K562 (cell line): ENCODE measurements at regions not wholly inside any gene's neighbourhood (a gene's known extent, or its start where the extent isn't known, plus 50 kb on each side); places are given as distances from the start of the nearest gene placed in this dataset.

ENCODE experiments used
- ATAC-seq: fragments of 200-7000 bp; cut with Tn5 transposase; 3 replicates; pipeline ENCODE4 v1.9.1; 2020; ENCODE audit warnings: moderate library complexity
- BruUV-seq: library from RNA; stranded (reverse); fragments of 400-500 nt; replicated peaks from 2 replicates; lab custom pipeline; 2021; lab: Mats Ljungman, UMichigan
- CTCF ChIA-PET: fragments of 300-600 bp; formaldehyde crosslinking; extraction: SDS; loops from one replicate; lab custom pipeline; 2021; ENCODE audit warnings: low intra/inter-chr PET ratio; lab: Yijun Ruan, JAX
- POLR2A ChIA-PET: fragments of 300-600, 350-650 bp; sonication (Branson Sonifier 250); formaldehyde crosslinking; extraction: SDS; loops from one replicate; lab custom pipeline; 2021; ENCODE audit warnings: antibody characterized with exemption, inconsistent platforms; lab: Yijun Ruan, JAX
- DNase-seq, 4 experiments: peaks; one replicate each; pipeline versions ENCODE4 v3.0.0 to v3.0.0-alpha.2; 2011 to 2018; ENCODE audit warnings: low spot score in 3 of 4, mixed read lengths in 3 of 4; ENCODE audit errors: extremely low read depth in 1 of 4
- FAIRE-seq: peaks from 2 replicates; lab custom pipeline; 2011; peaks lifted over from hg19 to GRCh38; lab: Jason Lieb, UNC
- H2AFZ ChIP-seq: 2 replicates; pipeline ENCODE4 v1.6.0; 2011; ENCODE audit warnings: low read depth, low read length, control low read depth, inconsistent platforms
- H3K27ac ChIP-seq: fragments of 200-600 bp; 3 replicates; pipeline ENCODE4 v1.8.0; 2011; ENCODE audit warnings: low read depth, mild to moderate bottlenecking, control low read depth, inconsistent platforms, low read length, moderate library complexity, mixed read lengths; ENCODE audit errors: extremely low read depth
- H3K27me3 ChIP-seq, 2 experiments: fragments of 300-600 bp in 1 of 2; 2 replicates in 1 of 2; 3 replicates in 1 of 2; pipeline versions ENCODE4 v1.6.0 to v1.8.0; 2011; ENCODE audit warnings: inconsistent platforms in 2 of 2, low read length in 2 of 2, mild to moderate bottlenecking in 1 of 2, mixed read lengths in 1 of 2, moderate library complexity in 1 of 2; ENCODE audit not compliant: control insufficient read depth in 2 of 2, insufficient read depth in 2 of 2
- H3K36me3 ChIP-seq: fragments of 300-600 bp; 3 replicates; pipeline ENCODE4 v1.8.0; 2011; ENCODE audit warnings: mild to moderate bottlenecking, low read length, inconsistent platforms; ENCODE audit not compliant: control insufficient read depth, insufficient read depth
- H3K4me1 ChIP-seq, 2 experiments: fragments of 200-600 bp in 1 of 2; replicated peaks in 1 of 2; 2 replicates in 1 of 2; 3 replicates in 1 of 2; pipeline versions ENCODE4 v1.5.1 to v1.8.0; 2011; ENCODE audit warnings: inconsistent platforms in 2 of 2, low read length in 2 of 2, mild to moderate bottlenecking in 1 of 2, mixed read lengths in 1 of 2, moderate library complexity in 1 of 2; ENCODE audit not compliant: control insufficient read depth in 2 of 2, insufficient read depth in 2 of 2
- H3K4me2 ChIP-seq: 2 replicates; pipeline ENCODE4 v1.6.1; 2011; ENCODE audit warnings: low read length, control low read depth, inconsistent platforms, mixed read lengths; ENCODE audit not compliant: insufficient read depth
- H3K4me3 ChIP-seq: fragments of 200-600 bp; sonication (generic), shearing (Covaris generic); 2 replicates; pipeline ENCODE4 v1.5.1; 2016; ENCODE audit warnings: control low read depth, inconsistent platforms
- H3K79me2 ChIP-seq: fragments of 200-600 bp; 3 replicates; pipeline ENCODE4 v1.8.0; 2011; ENCODE audit warnings: low read length, inconsistent platforms; ENCODE audit not compliant: control insufficient read depth, insufficient read depth
- H3K9ac ChIP-seq, 2 experiments: 2 replicates each; pipeline versions ENCODE4 v1.6.0 to v1.6.1; 2011; ENCODE audit warnings: low read depth in 2 of 2, low read length in 2 of 2, control low read depth in 1 of 2, inconsistent platforms in 1 of 2, mild to moderate bottlenecking in 1 of 2, mixed read lengths in 1 of 2; ENCODE audit not compliant: insufficient read depth in 1 of 2
- H3K9me1 ChIP-seq: one replicate; pipeline ENCODE4 v1.6.0; 2011; ENCODE audit warnings: inconsistent platforms, mild to moderate bottlenecking, low read length, moderate library complexity; ENCODE audit not compliant: control insufficient read depth, insufficient read depth
- H3K9me3 ChIP-seq: replicated peaks from 2 replicates; pipeline ENCODE4 v1.5.1; 2011; ENCODE audit warnings: low read depth, low read length, inconsistent platforms; ENCODE audit not compliant: control insufficient read depth, insufficient read depth
- H4K20me1 ChIP-seq: replicated peaks from 2 replicates; pipeline ENCODE4 v1.6.1; 2011; ENCODE audit warnings: low read length, inconsistent platforms, mixed read lengths; ENCODE audit not compliant: control insufficient read depth, insufficient read depth
- ELF4 ChIP-seq: fragments of 450-650 bp; formaldehyde crosslinking; IDR thresholded peaks from 2 replicates; pipeline ENCODE4 v1.4.0; 2022; ENCODE audit warnings: missing genetic modification characterization
- MAZ ChIP-seq, 2 experiments: fragments of 450-650 bp in 1 of 2; sonication (generic) in 1 of 2; formaldehyde crosslinking; IDR thresholded peaks in 1 of 2; conservative IDR thresholded peaks in 1 of 2; 2 replicates each; pipeline versions ENCODE4 v1.4.0 to v1.5.0; 2020; ENCODE audit warnings: mild to moderate bottlenecking in 1 of 2, missing genetic modification reagents in 1 of 2
- PCBP2 ChIP-seq: fragments of 200-400 bp; formaldehyde crosslinking; IDR thresholded peaks from 2 replicates; pipeline ENCODE4 v1.6.1; 2018; ENCODE audit warnings: low read length, low read depth, mild to moderate bottlenecking, moderate library complexity; ENCODE audit not compliant: poor library complexity, severe bottlenecking
- PHB2 ChIP-seq: fragments of 450-650 bp; IDR thresholded peaks from 2 replicates; pipeline ENCODE4 v1.6.1; 2017; ENCODE audit warnings: low read depth
- PHF20 ChIP-seq: fragments of 450-650 bp; IDR thresholded peaks from 2 replicates; pipeline ENCODE4 v1.6.1; 2018; ENCODE audit not compliant: partially characterized antibody
- SAFB ChIP-seq: fragments of 200-400 bp; formaldehyde crosslinking; IDR thresholded peaks from 2 replicates; pipeline ENCODE4 v1.6.1; 2017; ENCODE audit warnings: low read depth, low read length, borderline replicate concordance
- ZNF384 ChIP-seq: IDR thresholded peaks from 2 replicates; pipeline ENCODE4 v1.6.1; 2012; ENCODE audit warnings: low read depth, low read length, improper control_type of control experiment
- WGBS: fragments of 100-300 bp; shearing (Covaris generic); methylation state at CpG from one replicate; pipeline ENCODE4 v1.1.6; 2016; ENCODE audit warnings: low coverage, mixed read lengths; ENCODE audit not compliant: insufficient coverage; ENCODE audit errors: missing lambda C conversion rate; 5-methylcytosine and 5-hydroxymethylcytosine counted together
- in situ Hi-C: fragments of 300-500 bp; cut with MboI; formaldehyde crosslinking; loops from 4 replicates; pipeline ENCODE4 v1.15.0; 2018; ENCODE audit warnings: inconsistent platforms, mixed read lengths
- intact Hi-C: fragments of 100-400 bp; cut with micrococcal nuclease; formaldehyde crosslinking; loops from 2 replicates; pipeline ENCODE4 v1.14.2; 2022
- TF ChIP-seq, protein P1 (sequence below): fragments of 450-650 bp; formaldehyde crosslinking; conservative IDR thresholded peaks from 2 replicates; pipeline ENCODE4 v1.4.0; 2022; ENCODE audit warnings: mild to moderate bottlenecking, missing genetic modification characterization
- TF ChIP-seq, protein P2 (sequence below): sonication (generic); formaldehyde crosslinking; IDR thresholded peaks from 2 replicates; pipeline ENCODE4 v1.8.0; 2023; ENCODE audit warnings: mild to moderate bottlenecking, missing genetic modification reagents
- TF ChIP-seq, protein P3 (sequence below): sonication (generic); formaldehyde crosslinking; IDR thresholded peaks from 2 replicates; pipeline ENCODE4 v1.8.0; 2022; ENCODE audit warnings: mild to moderate bottlenecking, missing genetic modification reagents
- TF ChIP-seq, protein P4 (sequence below): sonication (generic); formaldehyde crosslinking; IDR thresholded peaks from 2 replicates; pipeline ENCODE4 v1.8.1; 2023; ENCODE audit warnings: mild to moderate bottlenecking, missing genetic modification reagents, moderate library complexity

DNA sequence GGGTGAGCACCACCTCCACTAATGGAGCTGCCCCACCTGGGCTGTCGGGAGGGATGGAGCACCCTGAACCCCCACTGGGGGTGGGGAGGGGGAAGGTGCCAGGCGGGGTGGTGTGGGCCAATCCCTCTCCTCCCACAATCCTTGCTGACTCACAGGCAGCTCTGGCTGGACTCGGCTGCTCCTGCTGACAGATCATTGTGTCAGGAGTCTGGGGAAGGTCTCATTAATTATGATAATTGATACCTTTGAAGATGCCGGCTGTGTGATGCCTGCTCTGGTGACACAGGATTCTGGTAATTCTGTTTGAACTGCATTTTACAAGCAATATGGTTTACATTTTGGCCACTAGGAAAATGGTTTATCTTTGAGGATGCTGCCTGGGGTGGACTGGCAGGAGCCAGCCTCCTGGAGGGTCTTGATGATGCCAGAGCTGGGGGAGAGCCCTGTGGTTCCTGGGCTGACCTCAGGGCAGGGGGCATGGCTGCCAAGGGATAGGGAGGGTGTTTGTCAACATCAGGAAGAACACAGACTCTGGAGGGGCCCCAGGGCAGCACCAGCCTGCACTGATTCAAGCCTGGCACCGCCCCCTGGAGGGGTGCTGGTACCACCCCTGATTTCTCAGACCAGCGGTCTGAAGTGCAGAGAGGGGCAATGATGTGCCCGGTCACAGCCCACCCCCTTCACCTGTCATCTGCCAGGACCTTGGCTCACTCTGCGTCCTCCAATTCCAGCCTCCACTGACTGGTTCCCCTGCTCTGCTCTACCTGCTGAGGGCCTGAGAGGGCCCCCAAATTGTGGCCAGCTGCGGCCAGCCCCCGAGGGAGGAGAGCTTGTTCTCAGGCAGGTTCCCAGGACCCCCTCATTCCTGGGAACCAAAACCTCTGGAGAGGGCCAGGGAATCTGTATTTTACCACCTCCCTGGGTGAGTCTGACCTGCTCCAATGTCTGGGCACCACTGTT is 338.8 kb downstream of the MATN1 start:
- ATAC-seq = no peak
- ChIA-PET POLR2A (no interaction called here), CTCF (interaction anchor here (0.6 kb wide), 1 partner anchor 473 kb away, joined by 3 read pairs; no protein-coding TSS in a partner anchor)
- Histone ChIP-seq H3K4me1 (peaks cover 0 to 4% of the 10 kb centered on the region in 2 experiments; a peak in 1 of 5 replicates), H3K36me3 (no peaks in the 10 kb centered on the region), H2AFZ (no peak overlapping the region), H3K27me3 (peaks cover 3 to 48% of the 10 kb centered on the region in 2 experiments; a peak in 3 of 5 replicates), H3K9ac (0 out of 4 replicates have a peak overlapping the region, but pooled peaks of 1 of the 2 experiments have one; percentile 11), H4K20me1 (peaks cover 8% of the 10 kb centered on the region), H3K9me1 (no peaks in the 10 kb centered on the region), H3K4me2 (no peak overlapping the region), H3K79me2 (no peaks in the 10 kb centered on the region), H3K4me3 (no peak overlapping the region), H3K9me3 (no peaks in the 10 kb centered on the region), H3K27ac (no peak overlapping the region)
- in situ Hi-C loops (no loop called here), intact Hi-C loops (loop anchor here (10.0 kb wide), 1 partner anchor 390 kb away; no protein-coding TSS in a partner anchor)
- no peak for FAIRE-seq
- DNase-seq = no peak
- BruUV-seq = no TSS peak
- WGBS = 4% methylated on average over 10 of the region's 10 CpGs
- TF ChIP-seq, protein P1, sequence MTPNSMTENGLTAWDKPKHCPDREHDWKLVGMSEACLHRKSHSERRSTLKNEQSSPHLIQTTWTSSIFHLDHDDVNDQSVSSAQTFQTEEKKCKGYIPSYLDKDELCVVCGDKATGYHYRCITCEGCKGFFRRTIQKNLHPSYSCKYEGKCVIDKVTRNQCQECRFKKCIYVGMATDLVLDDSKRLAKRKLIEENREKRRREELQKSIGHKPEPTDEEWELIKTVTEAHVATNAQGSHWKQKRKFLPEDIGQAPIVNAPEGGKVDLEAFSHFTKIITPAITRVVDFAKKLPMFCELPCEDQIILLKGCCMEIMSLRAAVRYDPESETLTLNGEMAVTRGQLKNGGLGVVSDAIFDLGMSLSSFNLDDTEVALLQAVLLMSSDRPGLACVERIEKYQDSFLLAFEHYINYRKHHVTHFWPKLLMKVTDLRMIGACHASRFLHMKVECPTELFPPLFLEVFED = no peak
- TF ChIP-seq PHF20 = no peak
- TF ChIP-seq, protein P2, sequence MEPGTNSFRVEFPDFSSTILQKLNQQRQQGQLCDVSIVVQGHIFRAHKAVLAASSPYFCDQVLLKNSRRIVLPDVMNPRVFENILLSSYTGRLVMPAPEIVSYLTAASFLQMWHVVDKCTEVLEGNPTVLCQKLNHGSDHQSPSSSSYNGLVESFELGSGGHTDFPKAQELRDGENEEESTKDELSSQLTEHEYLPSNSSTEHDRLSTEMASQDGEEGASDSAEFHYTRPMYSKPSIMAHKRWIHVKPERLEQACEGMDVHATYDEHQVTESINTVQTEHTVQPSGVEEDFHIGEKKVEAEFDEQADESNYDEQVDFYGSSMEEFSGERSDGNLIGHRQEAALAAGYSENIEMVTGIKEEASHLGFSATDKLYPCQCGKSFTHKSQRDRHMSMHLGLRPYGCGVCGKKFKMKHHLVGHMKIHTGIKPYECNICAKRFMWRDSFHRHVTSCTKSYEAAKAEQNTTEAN (CRISPR knock-in tag) = no peak
- no peak for TF ChIP-seq ELF4 (CRISPR knock-in tag)
- TF ChIP-seq MAZ (CRISPR knock-in tag; conservative IDR thresholded peaks at IDR 0.05 in 1 of 2, IDR thresholded peaks at IDR 0.05 in 1 of 2) = no peak
- TF ChIP-seq PHB2 = no peak
- TF ChIP-seq, protein P3, sequence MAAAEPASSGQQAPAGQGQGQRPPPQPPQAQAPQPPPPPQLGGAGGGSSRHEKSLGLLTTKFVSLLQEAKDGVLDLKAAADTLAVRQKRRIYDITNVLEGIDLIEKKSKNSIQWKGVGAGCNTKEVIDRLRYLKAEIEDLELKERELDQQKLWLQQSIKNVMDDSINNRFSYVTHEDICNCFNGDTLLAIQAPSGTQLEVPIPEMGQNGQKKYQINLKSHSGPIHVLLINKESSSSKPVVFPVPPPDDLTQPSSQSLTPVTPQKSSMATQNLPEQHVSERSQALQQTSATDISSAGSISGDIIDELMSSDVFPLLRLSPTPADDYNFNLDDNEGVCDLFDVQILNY = no peak
- TF ChIP-seq, protein P4, sequence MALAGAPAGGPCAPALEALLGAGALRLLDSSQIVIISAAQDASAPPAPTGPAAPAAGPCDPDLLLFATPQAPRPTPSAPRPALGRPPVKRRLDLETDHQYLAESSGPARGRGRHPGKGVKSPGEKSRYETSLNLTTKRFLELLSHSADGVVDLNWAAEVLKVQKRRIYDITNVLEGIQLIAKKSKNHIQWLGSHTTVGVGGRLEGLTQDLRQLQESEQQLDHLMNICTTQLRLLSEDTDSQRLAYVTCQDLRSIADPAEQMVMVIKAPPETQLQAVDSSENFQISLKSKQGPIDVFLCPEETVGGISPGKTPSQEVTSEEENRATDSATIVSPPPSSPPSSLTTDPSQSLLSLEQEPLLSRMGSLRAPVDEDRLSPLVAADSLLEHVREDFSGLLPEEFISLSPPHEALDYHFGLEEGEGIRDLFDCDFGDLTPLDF (CRISPR knock-in tag) = no peak
- no peak for TF ChIP-seq PCBP2
- no peak for TF ChIP-seq ZNF384
- TF ChIP-seq SAFB = no peak
